Neural progenitor cell (in vitro differentiated cells): ENCODE measurements at regions not wholly inside any gene's neighbourhood (a gene's known extent, or its start where the extent isn't known, plus 50 kb on each side); places are given as distances from the start of the nearest gene placed in this dataset.

ENCODE experiments used
- DNase-seq: peaks from one replicate; pipeline ENCODE4 v3.0.0-alpha.2; 2016; ENCODE audit warnings: low spot score
- H2AFZ ChIP-seq: fragments of 200-600 bp; sonication (generic); replicated peaks from 2 replicates; pipeline ENCODE4 v1.6.1; 2016; ENCODE audit warnings: antibody characterized with exemption
- H3F3A ChIP-seq: fragments of 200-600 bp; sonication (generic); 2 replicates; pipeline ENCODE4 v1.6.1; 2016; ENCODE audit warnings: antibody characterized with exemption, low read depth
- H3K27ac ChIP-seq: fragments of 200-600 bp; sonication (generic); 2 replicates; pipeline ENCODE4 v1.5.1; 2016; ENCODE audit warnings: mild to moderate bottlenecking
- H3K27me3 ChIP-seq: fragments of 200-600 bp; sonication (generic); 2 replicates; pipeline ENCODE4 v1.6.1; 2016; ENCODE audit warnings: mild to moderate bottlenecking, moderate library complexity
- H3K36me3 ChIP-seq: fragments of 200-600 bp; sonication (generic); 2 replicates; pipeline ENCODE4 v1.5.1; 2016
- H3K4me1 ChIP-seq: fragments of 200-600 bp; sonication (generic); 2 replicates; pipeline ENCODE4 v1.6.1; 2016; ENCODE audit warnings: mixed run types
- H3K4me2 ChIP-seq: fragments of 200-600 bp; sonication (generic); 2 replicates; pipeline ENCODE4 v1.6.1; 2016
- H3K4me3 ChIP-seq: fragments of 200-600 bp; sonication (generic); 2 replicates; pipeline ENCODE4 v1.5.1; 2016
- H3K79me2 ChIP-seq: fragments of 200-600 bp; sonication (generic); 2 replicates; pipeline ENCODE4 v1.6.1; 2016; ENCODE audit warnings: low read depth
- H3K9ac ChIP-seq: fragments of 200-600 bp; sonication (generic); 2 replicates; pipeline ENCODE4 v1.6.1; 2016
- H3K9me3 ChIP-seq: fragments of 200-600 bp; sonication (generic); 2 replicates; pipeline ENCODE4 v1.5.1; 2016; ENCODE audit warnings: low read depth
- H4K20me1 ChIP-seq: fragments of 200-600 bp; sonication (generic); 2 replicates; pipeline ENCODE4 v1.6.1; 2016; ENCODE audit warnings: low read depth
- H3K27ac Mint-ChIP-seq: 3 replicates; pipeline ENCODE4 v1.8.0; 2021; ENCODE audit warnings: mixed read lengths
- H3K27me3 Mint-ChIP-seq: 2 replicates; pipeline ENCODE4 v1.8.0; 2022; ENCODE audit warnings: low read depth, mild to moderate bottlenecking, inconsistent platforms, moderate library complexity, mixed read lengths; ENCODE audit not compliant: insufficient read depth
- H3K36me3 Mint-ChIP-seq: 3 replicates; pipeline ENCODE4 v1.8.0; 2021; ENCODE audit warnings: mixed read lengths
- H3K4me1 Mint-ChIP-seq: 3 replicates; pipeline ENCODE4 v1.8.0; 2021; ENCODE audit warnings: mixed read lengths
- H3K4me3 Mint-ChIP-seq: 3 replicates; pipeline ENCODE4 v1.8.0; 2021; ENCODE audit warnings: mild to moderate bottlenecking, moderate library complexity, mixed read lengths
- H3K9me3 Mint-ChIP-seq: 3 replicates; pipeline ENCODE4 v1.8.0; 2020; ENCODE audit warnings: mixed read lengths
- EZH2 ChIP-seq: fragments of 200-600 bp; sonication (generic); IDR thresholded peaks from 2 replicates; pipeline ENCODE4 v1.6.1; 2017; ENCODE audit warnings: antibody characterized with exemption, mild to moderate bottlenecking, moderate library complexity
- EZH2phosphoT487 ChIP-seq: fragments of 200-600 bp; sonication (generic); IDR thresholded peaks from 2 replicates; pipeline ENCODE4 v1.6.1; 2017; ENCODE audit warnings: antibody characterized with exemption
- TF ChIP-seq, protein P1 (sequence below): fragments of 200-600 bp; sonication (generic); IDR thresholded peaks from 2 replicates; pipeline ENCODE4 v1.5.1; 2017; ENCODE audit warnings: antibody characterized with exemption, mild to moderate bottlenecking

- Histone ChIP-seq H3F3A (no peaks in the 10 kb centered on the region), H4K20me1 (no peaks in the 10 kb centered on the region), H3K27me3 (no peaks in the 10 kb centered on the region), H3K4me2 (no peak overlapping the region), H3K36me3 (no peaks in the 10 kb centered on the region), H3K79me2 (no peaks in the 10 kb centered on the region), H3K4me1 (no peaks in the 10 kb centered on the region), H3K27ac (no peak overlapping the region), H2AFZ (no peak overlapping the region), H3K4me3 (no peak overlapping the region), H3K9ac (no peak overlapping the region), H3K9me3 (no peaks in the 10 kb centered on the region)
- Mint-ChIP-seq H3K4me1 (peaks cover 15% of the 10 kb centered on the region), H3K36me3 (no peaks in the 10 kb centered on the region), H3K9me3 (no peaks in the 10 kb centered on the region), H3K27ac (no peak overlapping the region), H3K4me3 (no peak overlapping the region), H3K27me3 (no peaks in the 10 kb centered on the region)
- TF ChIP-seq EZH2 (no peak), EZH2phosphoT487 (no peak)
- TF ChIP-seq, protein P1, sequence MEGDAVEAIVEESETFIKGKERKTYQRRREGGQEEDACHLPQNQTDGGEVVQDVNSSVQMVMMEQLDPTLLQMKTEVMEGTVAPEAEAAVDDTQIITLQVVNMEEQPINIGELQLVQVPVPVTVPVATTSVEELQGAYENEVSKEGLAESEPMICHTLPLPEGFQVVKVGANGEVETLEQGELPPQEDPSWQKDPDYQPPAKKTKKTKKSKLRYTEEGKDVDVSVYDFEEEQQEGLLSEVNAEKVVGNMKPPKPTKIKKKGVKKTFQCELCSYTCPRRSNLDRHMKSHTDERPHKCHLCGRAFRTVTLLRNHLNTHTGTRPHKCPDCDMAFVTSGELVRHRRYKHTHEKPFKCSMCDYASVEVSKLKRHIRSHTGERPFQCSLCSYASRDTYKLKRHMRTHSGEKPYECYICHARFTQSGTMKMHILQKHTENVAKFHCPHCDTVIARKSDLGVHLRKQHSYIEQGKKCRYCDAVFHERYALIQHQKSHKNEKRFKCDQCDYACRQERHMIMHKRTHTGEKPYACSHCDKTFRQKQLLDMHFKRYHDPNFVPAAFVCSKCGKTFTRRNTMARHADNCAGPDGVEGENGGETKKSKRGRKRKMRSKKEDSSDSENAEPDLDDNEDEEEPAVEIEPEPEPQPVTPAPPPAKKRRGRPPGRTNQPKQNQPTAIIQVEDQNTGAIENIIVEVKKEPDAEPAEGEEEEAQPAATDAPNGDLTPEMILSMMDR: no peak
- peak; percentile 10 for DNase-seq
These were observed 73.1 kb downstream of the PTCHD4 start for GRCh38 chr6:48037946-48038345.

GRCh38 chr6:48036316-48036715, 74.7 kb downstream of the PTCHD4 start:
- H3K27ac Mint-ChIP-seq: no peak overlapping the region
- no peaks in the 10 kb centered on the region for H3K9me3 Mint-ChIP-seq

DNA sequence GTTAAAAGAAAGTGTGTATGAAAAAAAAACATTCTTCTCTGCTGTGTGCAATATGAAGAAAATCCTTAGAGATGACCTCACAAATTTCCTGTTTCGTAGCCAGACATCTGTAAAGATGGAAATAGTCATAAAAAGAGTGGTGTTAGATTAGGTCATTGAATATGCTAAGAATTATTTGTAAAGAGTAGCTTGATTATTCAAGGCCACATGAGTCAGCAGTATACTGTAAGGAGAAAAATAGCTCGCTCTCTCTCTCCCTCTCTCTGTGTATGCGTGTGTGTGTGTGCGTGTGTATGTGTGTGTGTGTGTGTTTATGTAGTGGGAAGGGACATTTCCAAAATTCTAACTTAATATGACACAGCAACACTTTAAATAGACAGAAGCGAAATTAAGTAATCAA, 78.8 kb downstream of the PTCHD4 start:
- Mint-ChIP-seq H3K36me3 (no peaks in the 10 kb centered on the region), H3K27ac (no peak overlapping the region), H3K9me3 (no peaks in the 10 kb centered on the region), H3K4me1 (no peaks in the 10 kb centered on the region), H3K27me3 (no peaks in the 10 kb centered on the region), H3K4me3 (no peak overlapping the region)
- TF ChIP-seq EZH2phosphoT487 (no peak), EZH2 (no peak)
- TF ChIP-seq, protein P1: no peak
- H3K79me2 ChIP-seq: no peaks in the 10 kb centered on the region
- H3F3A ChIP-seq: no peaks in the 10 kb centered on the region
- no peak overlapping the region for H2AFZ ChIP-seq
- DNase-seq: no peak
- H3K4me2 ChIP-seq: no peak overlapping the region
- no peaks in the 10 kb centered on the region for H4K20me1 ChIP-seq
- H3K9me3 ChIP-seq: no peaks in the 10 kb centered on the region
- no peaks in the 10 kb centered on the region for H3K4me1 ChIP-seq
- H3K9ac ChIP-seq: no peak overlapping the region
- H3K36me3 ChIP-seq: no peaks in the 10 kb centered on the region
- H3K4me3 ChIP-seq: no peak overlapping the region
- no peaks in the 10 kb centered on the region for H3K27me3 ChIP-seq
- no peak overlapping the region for H3K27ac ChIP-seq

More at GRCh38 chr6:48036316-48036715, 74.7 kb downstream of the PTCHD4 start:
- Histone ChIP-seq H3K9ac (no peak overlapping the region), H3F3A (no peaks in the 10 kb centered on the region), H3K36me3 (no peaks in the 10 kb centered on the region), H3K79me2 (no peaks in the 10 kb centered on the region), H3K9me3 (no peaks in the 10 kb centered on the region), H4K20me1 (no peaks in the 10 kb centered on the region), H3K27ac (no peak overlapping the region), H3K27me3 (no peaks in the 10 kb centered on the region), H3K4me2 (no peak overlapping the region), H3K4me3 (no peak overlapping the region), H3K4me1 (no peaks in the 10 kb centered on the region), H2AFZ (no peak overlapping the region)
- H3K4me1 Mint-ChIP-seq: peaks cover 5% of the 10 kb centered on the region
- no peak overlapping the region for H3K4me3 Mint-ChIP-seq
- no peaks in the 10 kb centered on the region for H3K36me3 Mint-ChIP-seq
- TF ChIP-seq, protein P1: no peak
- no peak for TF ChIP-seq EZH2
- no peak for TF ChIP-seq EZH2phosphoT487
- H3K27me3 Mint-ChIP-seq: no peaks in the 10 kb centered on the region
- no peak for DNase-seq

GRCh38 chr6:48031711-48032110, 79.3 kb downstream of the PTCHD4 start:
- Histone ChIP-seq H3K4me3 (no peak overlapping the region), H2AFZ (no peak overlapping the region), H3K4me2 (no peak overlapping the region), H3K9ac (no peak overlapping the region), H3K36me3 (no peaks in the 10 kb centered on the region), H3K27me3 (no peaks in the 10 kb centered on the region), H3K79me2 (no peaks in the 10 kb centered on the region), H3F3A (no peaks in the 10 kb centered on the region), H4K20me1 (no peaks in the 10 kb centered on the region), H3K9me3 (no peaks in the 10 kb centered on the region), H3K4me1 (no peaks in the 10 kb centered on the region), H3K27ac (no peak overlapping the region)
- no peak for TF ChIP-seq EZH2phosphoT487
- TF ChIP-seq, protein P1: no peak
- TF ChIP-seq EZH2: no peak
- no peak for DNase-seq
- Mint-ChIP-seq H3K9me3 (no peaks in the 10 kb centered on the region), H3K4me3 (no peak overlapping the region), H3K36me3 (no peaks in the 10 kb centered on the region), H3K27ac (no peak overlapping the region), H3K4me1 (no peaks in the 10 kb centered on the region), H3K27me3 (no peaks in the 10 kb centered on the region)
